Smooth muscle cell (in vitro differentiated cells): ENCODE measurements at regions not wholly inside any gene's neighbourhood (a gene's known extent, or its start where the extent isn't known, plus 50 kb on each side); places are given as distances from the start of the nearest gene placed in this dataset.

Experiments
- DNase-seq: peaks from one replicate; lab custom pipeline; 2025; ENCODE audit not compliant: unreplicated experiment; lab: John Stamatoyannopoulos, UW
- H2AFZ ChIP-seq: fragments of 200-600 bp; sonication (generic); 2 replicates; pipeline ENCODE4 v1.6.0; 2016; ENCODE audit warnings: antibody characterized with exemption, low read depth, mild to moderate bottlenecking
- H3F3A ChIP-seq: fragments of 200-600 bp; sonication (generic); 2 replicates; pipeline ENCODE4 v1.6.0; 2017; ENCODE audit warnings: antibody characterized with exemption, low read depth
- H3K27ac ChIP-seq: fragments of 200-600 bp; sonication (generic); 2 replicates; pipeline ENCODE4 v1.5.1; 2016; ENCODE audit warnings: low read depth, mild to moderate bottlenecking
- H3K27me3 ChIP-seq: fragments of 200-600 bp; sonication (generic); 2 replicates; pipeline ENCODE4 v1.6.1; 2016; ENCODE audit warnings: low read depth, mild to moderate bottlenecking
- H3K36me3 ChIP-seq: fragments of 200-600 bp; sonication (generic); 2 replicates; pipeline ENCODE4 v1.5.1; 2016; ENCODE audit warnings: low read depth
- H3K4me1 ChIP-seq: fragments of 200-600 bp; sonication (generic); 2 replicates; pipeline ENCODE4 v1.5.1; 2016; ENCODE audit warnings: low read depth
- H3K4me2 ChIP-seq: fragments of 200-600 bp; sonication (generic); 2 replicates; pipeline ENCODE4 v1.6.0; 2016; ENCODE audit warnings: mild to moderate bottlenecking
- H3K4me3 ChIP-seq: fragments of 200-600 bp; sonication (generic); 2 replicates; pipeline ENCODE4 v1.5.1; 2016; ENCODE audit warnings: mild to moderate bottlenecking
- H3K79me2 ChIP-seq: fragments of 200-600 bp; sonication (generic); 2 replicates; pipeline ENCODE4 v1.6.0; 2016; ENCODE audit warnings: low read depth, mild to moderate bottlenecking
- H3K9ac ChIP-seq: fragments of 200-600 bp; sonication (generic); 2 replicates; pipeline ENCODE4 v1.6.0; 2016; ENCODE audit warnings: low read depth
- H3K9me3 ChIP-seq: fragments of 200-600 bp; sonication (generic); replicated peaks from 2 replicates; pipeline ENCODE4 v1.5.1; 2016; ENCODE audit warnings: low read depth
- H4K20me1 ChIP-seq: fragments of 200-600 bp; sonication (generic); 2 replicates; pipeline ENCODE4 v1.6.0; 2016; ENCODE audit warnings: low read depth
- WGBS: methylation state at CpG from one replicate; pipeline ENCODE4 v1.1.7; 2016; ENCODE audit warnings: low lambda C conversion rate; 5-methylcytosine and 5-hydroxymethylcytosine counted together
- TF ChIP-seq, protein P1 (sequence below): fragments of 200-600 bp; sonication (generic); IDR thresholded peaks from 2 replicates; pipeline ENCODE4 v1.5.1; 2017; ENCODE audit warnings: borderline replicate concordance, mild to moderate bottlenecking, antibody characterized with exemption; ENCODE audit not compliant: insufficient read depth, poor library complexity, severe bottlenecking

DNA sequence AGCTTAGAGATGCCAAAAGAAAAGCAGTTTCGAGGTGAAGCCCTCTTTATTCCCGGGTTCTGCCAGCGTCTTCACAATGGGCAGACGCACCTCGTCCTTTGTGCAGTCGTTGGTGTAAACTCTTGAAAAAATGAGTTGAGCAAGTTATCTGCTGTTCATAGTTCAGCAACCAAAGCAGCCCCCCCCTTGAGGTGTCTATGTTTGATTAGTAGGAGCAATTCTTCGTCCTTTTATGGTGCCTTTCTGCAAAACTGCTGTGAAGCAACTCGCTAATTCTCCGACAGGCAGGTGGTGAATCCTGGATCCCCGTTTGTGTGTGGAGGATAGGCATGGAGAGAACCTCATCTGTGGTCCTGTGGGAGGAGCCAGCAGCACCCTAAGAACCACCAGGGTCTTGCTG lies 234.5 kb downstream of the GLRX3 start:
- Histone ChIP-seq H2AFZ (no peak overlapping the region), H3K4me3 (no peak overlapping the region), H3K4me2 (no peak overlapping the region), H3K79me2 (no peaks in the 10 kb centered on the region), H3K27me3 (peaks cover 21% of the 10 kb centered on the region), H4K20me1 (no peaks in the 10 kb centered on the region), H3K27ac (no peak overlapping the region), H3K36me3 (no peaks in the 10 kb centered on the region), H3K4me1 (no peaks in the 10 kb centered on the region), H3F3A (no peaks in the 10 kb centered on the region), H3K9ac (no peak overlapping the region), H3K9me3 (no peaks in the 10 kb centered on the region)
- DNase-seq: no peak
- WGBS: 87% methylated on average over 10 of the region's 10 CpGs
- TF ChIP-seq, protein P1, sequence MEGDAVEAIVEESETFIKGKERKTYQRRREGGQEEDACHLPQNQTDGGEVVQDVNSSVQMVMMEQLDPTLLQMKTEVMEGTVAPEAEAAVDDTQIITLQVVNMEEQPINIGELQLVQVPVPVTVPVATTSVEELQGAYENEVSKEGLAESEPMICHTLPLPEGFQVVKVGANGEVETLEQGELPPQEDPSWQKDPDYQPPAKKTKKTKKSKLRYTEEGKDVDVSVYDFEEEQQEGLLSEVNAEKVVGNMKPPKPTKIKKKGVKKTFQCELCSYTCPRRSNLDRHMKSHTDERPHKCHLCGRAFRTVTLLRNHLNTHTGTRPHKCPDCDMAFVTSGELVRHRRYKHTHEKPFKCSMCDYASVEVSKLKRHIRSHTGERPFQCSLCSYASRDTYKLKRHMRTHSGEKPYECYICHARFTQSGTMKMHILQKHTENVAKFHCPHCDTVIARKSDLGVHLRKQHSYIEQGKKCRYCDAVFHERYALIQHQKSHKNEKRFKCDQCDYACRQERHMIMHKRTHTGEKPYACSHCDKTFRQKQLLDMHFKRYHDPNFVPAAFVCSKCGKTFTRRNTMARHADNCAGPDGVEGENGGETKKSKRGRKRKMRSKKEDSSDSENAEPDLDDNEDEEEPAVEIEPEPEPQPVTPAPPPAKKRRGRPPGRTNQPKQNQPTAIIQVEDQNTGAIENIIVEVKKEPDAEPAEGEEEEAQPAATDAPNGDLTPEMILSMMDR: no peak

DNA sequence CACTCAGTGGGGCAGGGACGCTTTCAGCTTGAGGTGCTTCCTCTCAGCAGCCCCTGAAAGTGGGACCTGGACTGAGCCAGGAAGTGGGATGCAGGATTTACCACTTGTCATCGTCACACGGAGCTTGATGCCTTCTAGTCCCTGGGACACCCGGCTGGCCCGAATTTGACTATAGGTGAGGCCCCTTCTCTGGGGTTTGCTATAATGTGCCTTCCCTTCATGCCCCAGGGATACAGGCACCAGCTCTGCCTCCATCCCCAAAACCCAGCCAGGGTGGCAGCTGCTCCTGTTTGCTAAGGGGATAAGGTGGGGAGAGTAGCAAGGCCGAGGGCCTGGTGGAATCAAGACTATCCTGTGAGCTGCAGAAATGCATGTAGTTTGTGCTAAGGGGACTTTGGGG lies 235.0 kb downstream of the GLRX3 start:
- Histone ChIP-seq H4K20me1 (no peaks in the 10 kb centered on the region), H3K4me3 (no peak overlapping the region), H3K79me2 (no peaks in the 10 kb centered on the region), H3K36me3 (no peaks in the 10 kb centered on the region), H3F3A (no peaks in the 10 kb centered on the region), H2AFZ (no peak overlapping the region), H3K27me3 (peaks cover 21% of the 10 kb centered on the region), H3K9ac (no peak overlapping the region), H3K4me2 (no peak overlapping the region), H3K4me1 (no peaks in the 10 kb centered on the region), H3K9me3 (no peaks in the 10 kb centered on the region), H3K27ac (no peak overlapping the region)
- DNase-seq: no peak
- TF ChIP-seq, protein P1: no peak
- 90% methylated on average over 6 of the region's 6 CpGs for WGBS

DNA sequence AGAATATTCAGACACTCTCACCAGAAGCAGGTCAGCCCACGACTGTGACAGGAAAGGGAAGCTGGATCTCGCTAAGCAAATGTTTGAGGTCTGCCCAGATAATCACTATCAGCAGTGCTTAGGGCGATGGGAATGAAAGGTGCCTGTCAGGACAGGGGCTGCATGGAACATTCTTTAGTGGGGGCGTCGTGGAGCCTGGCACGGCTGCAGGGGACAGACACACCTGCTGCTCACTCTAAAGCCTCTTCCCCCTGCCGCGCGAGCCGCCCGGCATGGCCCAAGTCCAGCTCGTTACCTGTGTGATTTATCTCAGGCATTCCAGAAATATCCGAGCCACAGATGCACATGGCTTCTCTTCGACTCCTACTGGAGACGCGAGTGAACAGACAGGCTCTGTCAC lies 235.5 kb downstream of the GLRX3 start:
- peaks cover 21% of the 10 kb centered on the region for H3K27me3 ChIP-seq
- TF ChIP-seq, protein P1: no peak
- H3K9me3 ChIP-seq: no peaks in the 10 kb centered on the region
- H3K4me1 ChIP-seq: no peaks in the 10 kb centered on the region
- no peak for DNase-seq
- no peak overlapping the region for H3K4me2 ChIP-seq
- no peak overlapping the region for H3K4me3 ChIP-seq
- no peaks in the 10 kb centered on the region for H4K20me1 ChIP-seq
- H3K27ac ChIP-seq: no peak overlapping the region
- H3K9ac ChIP-seq: no peak overlapping the region
- 77% methylated on average over 16 of the region's 16 CpGs for WGBS
- H3K79me2 ChIP-seq: no peaks in the 10 kb centered on the region
- H2AFZ ChIP-seq: no peak overlapping the region
- no peaks in the 10 kb centered on the region for H3K36me3 ChIP-seq
- no peaks in the 10 kb centered on the region for H3F3A ChIP-seq

DNA sequence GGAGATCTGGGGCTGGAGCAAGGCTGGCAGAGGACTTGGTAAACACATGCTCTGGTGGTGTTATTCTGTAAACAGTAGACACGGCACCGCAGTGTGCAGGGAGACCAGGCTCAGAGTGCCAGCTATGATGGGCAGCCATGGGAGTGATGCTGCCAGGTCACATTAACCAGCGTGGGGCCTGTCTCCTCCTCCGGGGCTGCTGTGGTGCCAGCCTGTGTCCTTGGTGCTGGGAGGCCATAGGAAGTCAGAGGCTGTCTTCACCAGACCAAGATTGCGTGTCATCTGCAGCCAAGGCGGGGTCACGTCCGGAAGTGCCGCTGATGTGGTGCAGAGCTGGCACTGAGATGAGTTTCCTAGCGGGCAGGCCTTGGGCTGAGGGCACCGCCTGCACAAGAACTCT lies 236.0 kb downstream of the GLRX3 start:
- no peaks in the 10 kb centered on the region for H3F3A ChIP-seq
- peaks cover 21% of the 10 kb centered on the region for H3K27me3 ChIP-seq
- no peak overlapping the region for H3K9ac ChIP-seq
- no peak overlapping the region for H3K4me2 ChIP-seq
- no peaks in the 10 kb centered on the region for H4K20me1 ChIP-seq
- no peaks in the 10 kb centered on the region for H3K9me3 ChIP-seq
- H2AFZ ChIP-seq: no peak overlapping the region
- TF ChIP-seq, protein P1: no peak
- H3K4me1 ChIP-seq: no peaks in the 10 kb centered on the region
- 97% methylated on average over 11 of the region's 11 CpGs for WGBS
- no peak overlapping the region for H3K4me3 ChIP-seq
- H3K36me3 ChIP-seq: no peaks in the 10 kb centered on the region
- no peaks in the 10 kb centered on the region for H3K79me2 ChIP-seq
- H3K27ac ChIP-seq: no peak overlapping the region
- no peak for DNase-seq
